Left lung (tissue), 4 donors: ENCODE measurements at regions not wholly inside any gene's neighbourhood (a gene's known extent, or its start where the extent isn't known, plus 50 kb on each side); places are given as distances from the start of the nearest gene placed in this dataset.
A peak's percentile ranks its signal among the peaks of the same experiment; 100 is the strongest.
"Not testable (repeated sequence)": the region's sequence is repeated elsewhere in the genome, so short reads cannot be mapped to it uniquely, and the experiment has no call there.

Experiments
- ATAC-seq: fragments of 200-7000 bp; cut with Tn5 transposase; one replicate; pipeline ENCODE4 v1.9.1; 2020; ENCODE audit warnings: moderate library complexity
- DNase-seq, 4 donors: peaks; one replicate each; pipeline ENCODE4 v3.0.0-alpha.2; 2013 to 2020
- H3K27ac ChIP-seq, 2 donors: fragments of 200-600 bp; sonication (generic) in 1 of 2; one replicate each; pipeline versions ENCODE4 v1.5.0 to v1.8.0; 2020 to 2021
- H3K27me3 ChIP-seq, 2 donors: fragments of 200-600 bp; sonication (generic) in 1 of 2; one replicate each; pipeline versions ENCODE4 v1.5.0 to v1.8.0; 2020 to 2021
- H3K36me3 ChIP-seq, 2 donors: fragments of 200-600 bp; sonication (generic) in 1 of 2; one replicate each; pipeline versions ENCODE4 v1.5.0 to v1.8.0; 2020 to 2021
- H3K4me1 ChIP-seq, 2 donors: fragments of 200-600 bp; one replicate each; pipeline ENCODE4 v1.8.0; 2021
- H3K4me3 ChIP-seq, 2 donors: fragments of 200-600 bp; sonication (generic) in 1 of 2; one replicate each; pipeline versions ENCODE4 v1.5.0 to v1.8.0; 2020 to 2021; ENCODE audit warnings: mild to moderate bottlenecking in 1 of 2
- H3K9me3 ChIP-seq, 2 donors: fragments of 200-600 bp; sonication (generic) in 1 of 2; one replicate each; pipeline versions ENCODE4 v1.5.0 to v1.8.0; 2020 to 2021
- intact Hi-C, 2 donors: fragments of 100-400 bp; cut with DNase I; formaldehyde crosslinking; loops; one replicate each; pipeline versions ENCODE4 v1.11.2 to v1.14.2; 2022
- TF ChIP-seq, protein P1 (sequence below), 2 donors: fragments of 200-600 bp; sonication (generic) in 1 of 2; IDR thresholded peaks; one replicate each; pipeline versions ENCODE4 v1.5.0 to v1.8.0; 2021; ENCODE audit warnings: antibody characterized with exemption in 2 of 2
- donor health status: DM: no; HTN: yes; CAD: no.
- donor health status: DM: no; HTN: no; CAD: no.

DNA sequence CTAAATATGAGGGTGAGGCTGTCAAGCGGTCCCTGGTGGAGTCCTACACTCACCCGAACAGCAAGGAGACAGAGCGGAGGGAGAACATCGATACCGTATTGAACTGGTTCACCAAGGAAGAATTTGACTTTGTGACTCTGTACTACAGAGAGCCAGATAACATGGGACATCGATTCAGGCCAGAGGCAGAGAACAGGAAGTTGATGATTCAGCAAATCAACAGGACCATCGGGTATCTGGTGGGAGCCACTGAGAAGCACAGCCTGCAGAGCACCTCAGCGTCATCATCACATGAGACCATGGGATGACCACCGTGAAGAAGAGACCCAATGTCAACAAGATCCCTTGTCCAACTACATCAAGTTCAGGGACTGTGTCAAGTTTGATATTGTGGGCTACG is 67.5 kb upstream of the ROPN1B start:
- H3K4me1 ChIP-seq, intact Hi-C loops, H3K9me3 ChIP-seq, DNase-seq, H3K4me3 ChIP-seq, ATAC-seq, H3K36me3 ChIP-seq, H3K27ac ChIP-seq, H3K27me3 ChIP-seq: not testable (repeated sequence)

DNA sequence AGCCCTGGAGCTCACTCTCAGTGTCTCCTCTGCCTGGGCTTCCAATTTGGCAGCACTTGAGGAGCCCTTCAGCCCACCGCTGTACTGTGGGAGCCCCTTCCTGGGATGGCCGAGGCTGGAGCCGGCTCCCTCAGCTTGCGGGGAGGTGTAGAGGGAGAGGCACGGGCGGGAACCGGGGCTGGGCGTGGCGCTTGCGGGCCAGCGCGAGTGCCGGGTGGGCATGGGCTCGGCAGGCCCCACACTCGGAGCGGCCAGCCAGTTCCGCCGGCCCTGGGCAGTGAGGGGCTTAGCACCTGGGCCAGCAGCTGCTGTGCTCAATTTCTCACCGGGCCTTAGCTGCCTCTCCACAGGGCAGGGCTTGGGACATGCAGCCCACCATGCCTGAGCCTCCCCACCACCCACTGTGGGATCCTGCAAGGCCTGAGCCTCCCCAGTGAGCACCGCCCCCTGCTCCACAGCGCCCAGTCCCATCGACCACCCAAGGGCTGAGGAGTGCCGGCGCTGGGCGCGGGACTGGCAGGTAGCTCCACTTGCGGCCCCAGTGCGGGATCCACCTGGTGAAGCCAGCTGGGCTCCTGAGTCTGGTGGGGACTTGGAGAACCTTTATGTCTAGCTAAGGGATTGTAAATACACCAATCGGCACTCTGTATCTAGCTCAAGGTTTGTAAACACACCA is 65.1 kb upstream of the ROPN1B start:
- H3K4me3 ChIP-seq, ATAC-seq, intact Hi-C loops, H3K27ac ChIP-seq, H3K9me3 ChIP-seq, H3K4me1 ChIP-seq, H3K36me3 ChIP-seq, H3K27me3 ChIP-seq: not testable (repeated sequence)
- DNase-seq = peak in 1 of 4 donors; percentile 74

DNA sequence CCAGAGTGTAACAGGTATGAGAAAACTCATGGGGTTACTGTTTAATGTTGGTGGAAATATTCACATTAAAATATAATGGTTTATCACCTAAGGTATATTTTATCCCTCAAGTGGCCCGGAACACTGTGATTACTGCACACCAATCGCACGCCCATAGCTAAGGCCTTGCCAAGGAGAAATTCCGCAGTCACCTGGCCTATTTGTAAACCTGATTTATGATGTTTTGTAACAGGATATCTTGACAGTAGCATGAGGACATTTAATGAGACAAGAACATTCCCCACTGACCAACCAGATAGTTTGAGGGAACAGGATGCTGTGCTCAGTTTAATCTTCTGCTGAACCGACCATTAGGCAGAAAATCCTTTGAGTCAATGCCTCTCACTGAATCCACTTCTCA is 61.7 kb upstream of the ROPN1B start:
- intact Hi-C loops, H3K9me3 ChIP-seq, H3K27ac ChIP-seq, DNase-seq, ATAC-seq, H3K27me3 ChIP-seq, H3K4me1 ChIP-seq, H3K4me3 ChIP-seq, H3K36me3 ChIP-seq: not testable (repeated sequence)

DNA sequence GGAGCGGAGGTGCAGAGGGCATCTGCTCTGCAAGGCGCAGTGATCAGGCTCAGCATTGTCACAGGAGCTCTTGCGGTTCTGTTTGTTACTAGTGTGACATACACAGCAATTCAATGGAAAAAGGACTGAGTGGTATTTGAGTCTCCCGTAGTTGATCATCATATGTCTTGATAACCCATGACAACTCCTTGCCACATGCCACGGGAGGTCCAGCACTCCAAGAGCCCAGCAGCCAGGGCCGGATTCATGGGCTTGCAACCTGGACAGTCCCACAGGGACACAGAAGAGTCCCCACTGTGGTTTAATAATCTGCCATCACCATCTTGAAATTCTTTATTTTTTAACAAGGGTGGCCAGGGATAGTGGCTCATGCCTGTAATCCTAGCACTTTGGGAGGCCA is 58.1 kb upstream of the ROPN1B start:
- H3K9me3 ChIP-seq, H3K36me3 ChIP-seq, H3K27ac ChIP-seq, ATAC-seq, H3K4me1 ChIP-seq, intact Hi-C loops, H3K27me3 ChIP-seq, H3K4me3 ChIP-seq, DNase-seq: not testable (repeated sequence)

DNA sequence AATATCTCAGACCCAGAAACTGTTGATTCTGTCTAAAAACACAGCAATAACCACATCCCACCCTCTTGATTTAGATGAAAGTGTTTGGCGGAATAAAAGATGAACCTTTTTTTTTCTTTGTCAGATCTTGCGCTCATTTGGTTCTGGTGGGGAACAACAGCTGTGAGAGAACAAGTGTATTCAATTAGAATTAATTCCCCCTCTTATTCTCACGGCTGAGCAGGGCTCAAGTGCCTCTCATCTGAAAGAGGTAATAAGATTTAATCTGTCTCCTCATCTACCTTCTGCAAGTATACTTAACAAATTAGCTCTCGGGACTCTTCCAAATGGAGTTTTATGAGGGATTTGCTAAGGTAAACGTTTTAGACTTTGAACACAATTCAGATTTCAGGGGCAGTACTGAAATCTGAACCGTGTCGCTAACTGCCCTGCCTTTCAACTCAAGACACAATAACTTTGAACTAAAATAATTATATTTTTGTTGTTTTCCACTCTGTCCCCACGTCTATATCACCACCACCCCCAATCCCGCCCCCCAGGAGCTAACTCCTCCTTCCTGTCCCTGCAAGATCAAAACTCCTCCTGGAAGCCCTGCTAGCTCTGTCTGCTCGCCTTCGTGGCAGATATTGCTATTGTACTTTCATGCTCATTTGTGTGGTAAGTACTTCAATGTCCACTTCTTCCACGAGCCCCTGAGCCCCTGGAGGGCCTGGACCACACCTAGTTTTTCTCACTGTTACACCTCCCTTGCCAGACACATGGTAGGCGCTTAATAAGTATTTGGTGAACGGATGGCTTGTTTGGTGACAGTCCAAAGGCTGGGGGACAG is 54.2 kb upstream of the ROPN1B start:
- peak overlapping the region; percentile 54 to 70 for H3K4me3 ChIP-seq
- H3K27ac ChIP-seq = peak overlapping the region; percentile 78 to 80
- H3K4me1 ChIP-seq, ATAC-seq, H3K27me3 ChIP-seq, intact Hi-C loops, H3K36me3 ChIP-seq, H3K9me3 ChIP-seq: not testable (repeated sequence)
- peak in 1 of 4 donors; percentile 17 for DNase-seq

DNA sequence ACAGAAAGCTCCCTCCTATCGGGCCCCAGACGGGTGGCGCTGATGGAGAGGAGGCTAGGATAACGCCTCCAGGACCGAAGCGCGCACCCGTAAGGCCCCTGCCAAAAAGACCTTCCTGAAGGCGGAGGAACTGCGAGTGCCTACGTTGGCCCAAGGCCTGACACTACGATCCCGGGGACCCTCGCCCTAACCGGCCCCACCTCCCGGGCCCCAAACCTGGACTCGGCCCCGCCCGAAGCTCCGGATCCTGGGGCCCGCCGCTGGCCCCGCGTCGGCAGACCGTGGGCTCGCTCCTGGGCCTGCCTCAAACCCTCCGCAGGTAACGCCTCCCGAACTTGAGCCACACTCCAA is 53.6 kb upstream of the ROPN1B start:
- Histone ChIP-seq H3K27ac (peak overlapping the region; percentile 78 to 80), H3K4me3 (peak overlapping the region; percentile 54 to 70)
- intact Hi-C loops, H3K36me3 ChIP-seq, H3K27me3 ChIP-seq, ATAC-seq, H3K4me1 ChIP-seq, H3K9me3 ChIP-seq: not testable (repeated sequence)
- peak in 1 of 4 donors; percentile 52 for DNase-seq

DNA sequence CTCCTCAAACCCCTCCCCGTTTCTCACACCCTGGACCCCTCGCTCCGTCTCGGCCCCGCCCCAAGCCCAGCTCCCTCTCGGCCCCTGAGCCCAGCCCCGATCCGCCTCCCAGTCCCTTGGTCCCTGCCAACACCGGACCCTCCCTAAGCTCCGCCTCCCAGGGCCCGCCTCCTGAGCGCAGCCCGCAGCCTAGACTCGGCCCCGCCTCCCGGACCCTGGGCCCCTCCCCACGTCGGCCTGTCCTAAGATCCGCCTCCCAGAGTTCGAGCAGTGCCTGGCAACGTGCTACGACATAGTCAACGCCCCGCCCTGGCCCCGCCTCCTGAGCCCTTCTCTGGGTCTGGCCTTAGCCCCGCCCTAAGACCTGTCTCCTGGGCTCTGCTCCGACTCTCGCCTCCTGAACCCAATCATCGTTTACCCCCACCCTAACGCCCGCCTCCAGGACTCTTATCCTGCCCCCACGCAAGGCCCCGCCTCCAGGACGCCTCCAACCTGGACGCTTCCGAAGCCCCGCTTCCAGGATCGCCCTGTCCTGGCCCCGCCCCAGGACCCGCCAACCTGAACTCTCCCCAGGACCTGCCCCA is 53.1 kb upstream of the ROPN1B start:
- Histone ChIP-seq H3K4me3 (peak overlapping the region; percentile 54 to 70), H3K27ac (peak overlapping the region; percentile 78 to 80)
- intact Hi-C loops, H3K9me3 ChIP-seq, H3K4me1 ChIP-seq, H3K27me3 ChIP-seq, H3K36me3 ChIP-seq: not testable (repeated sequence)
- DNase-seq = peak; percentile 97 to 100 (median 99)
- peak; percentile 86 for ATAC-seq

DNA sequence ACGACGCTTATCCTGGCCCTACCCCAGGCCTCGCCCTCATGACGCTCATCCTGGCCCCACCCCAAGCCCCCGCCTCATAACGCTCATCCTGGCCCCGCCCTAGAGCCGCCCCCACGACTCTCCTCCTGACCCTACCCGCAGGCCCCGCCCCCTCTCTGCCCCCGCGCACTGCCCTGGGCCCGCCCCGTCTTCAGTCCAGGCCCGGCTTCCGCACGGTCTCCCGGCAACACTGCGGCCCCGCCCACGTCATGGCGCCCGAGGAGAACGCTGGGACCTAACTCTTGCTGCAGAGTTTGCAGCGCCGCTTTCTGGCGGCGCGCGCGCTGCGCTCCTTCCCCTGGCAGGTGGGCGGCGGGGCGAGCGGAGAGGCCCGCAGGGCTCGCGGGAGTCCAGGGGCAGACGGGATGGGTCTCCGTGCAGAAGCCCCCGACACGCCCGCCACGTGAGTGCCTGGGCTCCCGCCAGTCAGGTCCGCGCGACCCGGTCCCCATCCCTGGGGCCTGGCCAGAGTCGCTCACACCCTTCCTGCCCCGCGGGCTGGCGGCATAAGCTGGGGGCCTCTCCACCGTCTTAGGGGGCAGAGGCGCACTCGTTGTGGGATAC is 52.5 kb upstream of the ROPN1B start:
- H3K27ac ChIP-seq = peak overlapping the region; percentile 65 to 88
- peaks cover 0 to 8% of the 10 kb centered on the region in 2 donors for H3K4me1 ChIP-seq
- H3K9me3 ChIP-seq = no peaks in the 10 kb centered on the region
- H3K36me3 ChIP-seq = no peaks in the 10 kb centered on the region
- DNase-seq (peak in 3 of 4 donors; percentile 90 to 99 (median 94)), ATAC-seq (peak; percentile 100)
- peak overlapping the region; percentile 58 to 70 for H3K4me3 ChIP-seq
- intact Hi-C loops = no loop called here
- TF ChIP-seq, protein P1, sequence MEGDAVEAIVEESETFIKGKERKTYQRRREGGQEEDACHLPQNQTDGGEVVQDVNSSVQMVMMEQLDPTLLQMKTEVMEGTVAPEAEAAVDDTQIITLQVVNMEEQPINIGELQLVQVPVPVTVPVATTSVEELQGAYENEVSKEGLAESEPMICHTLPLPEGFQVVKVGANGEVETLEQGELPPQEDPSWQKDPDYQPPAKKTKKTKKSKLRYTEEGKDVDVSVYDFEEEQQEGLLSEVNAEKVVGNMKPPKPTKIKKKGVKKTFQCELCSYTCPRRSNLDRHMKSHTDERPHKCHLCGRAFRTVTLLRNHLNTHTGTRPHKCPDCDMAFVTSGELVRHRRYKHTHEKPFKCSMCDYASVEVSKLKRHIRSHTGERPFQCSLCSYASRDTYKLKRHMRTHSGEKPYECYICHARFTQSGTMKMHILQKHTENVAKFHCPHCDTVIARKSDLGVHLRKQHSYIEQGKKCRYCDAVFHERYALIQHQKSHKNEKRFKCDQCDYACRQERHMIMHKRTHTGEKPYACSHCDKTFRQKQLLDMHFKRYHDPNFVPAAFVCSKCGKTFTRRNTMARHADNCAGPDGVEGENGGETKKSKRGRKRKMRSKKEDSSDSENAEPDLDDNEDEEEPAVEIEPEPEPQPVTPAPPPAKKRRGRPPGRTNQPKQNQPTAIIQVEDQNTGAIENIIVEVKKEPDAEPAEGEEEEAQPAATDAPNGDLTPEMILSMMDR (IDR thresholded peaks at IDR 0.05) = no peak
- no peaks in the 10 kb centered on the region for H3K27me3 ChIP-seq

DNA sequence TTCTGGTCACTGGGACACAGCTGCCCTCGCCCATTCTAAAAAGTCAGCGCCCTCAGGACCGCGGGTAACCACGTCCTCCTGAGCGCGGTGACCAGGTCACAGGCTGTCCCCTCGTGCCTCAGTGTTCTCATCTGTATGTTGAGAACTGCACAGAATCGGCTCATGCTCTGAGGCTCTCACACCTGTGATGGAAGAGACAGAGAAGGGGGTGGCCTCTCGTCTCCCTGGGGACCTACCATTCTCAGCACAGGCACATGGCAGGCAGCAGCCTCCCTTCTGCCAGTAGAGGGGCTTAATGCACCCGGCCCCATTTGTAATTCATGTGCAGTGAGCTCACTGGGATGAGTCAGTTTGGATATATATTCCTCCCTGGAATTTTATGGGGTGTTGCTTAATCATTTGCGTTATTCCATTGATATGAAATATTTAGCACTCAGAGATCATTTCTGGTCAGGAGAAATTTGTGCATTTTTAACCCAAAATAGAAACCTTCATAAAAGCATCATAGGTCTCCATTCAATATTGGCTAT is 51.9 kb upstream of the ROPN1B start:
- H3K9me3 ChIP-seq, intact Hi-C loops, H3K27me3 ChIP-seq, ATAC-seq, H3K4me1 ChIP-seq, H3K36me3 ChIP-seq: not testable (repeated sequence)
- peak in 2 of 4 donors; percentile 13 to 44 for DNase-seq
- Histone ChIP-seq H3K27ac (peak overlapping the region; percentile 65 to 88), H3K4me3 (peak overlapping the region; percentile 58 to 70)

DNA sequence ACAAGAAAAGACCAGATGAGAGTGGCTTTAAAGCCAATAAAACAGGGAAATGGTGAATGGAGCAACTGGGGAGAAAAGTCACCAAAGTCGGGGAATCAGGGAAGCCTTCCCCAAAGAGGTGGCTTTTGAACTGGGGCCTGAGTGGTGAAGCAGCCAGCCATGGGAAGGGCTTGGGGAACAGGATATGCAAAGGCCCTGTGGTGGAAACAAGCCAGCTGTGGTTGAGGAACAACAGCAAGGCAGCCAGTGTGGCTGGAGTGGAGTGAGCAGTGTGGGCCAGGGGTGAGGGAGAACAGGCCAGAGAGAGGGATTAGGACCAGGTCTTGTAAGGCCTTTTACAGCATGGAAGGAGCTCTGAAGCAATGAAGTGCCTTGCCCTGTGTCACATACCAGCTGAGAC is 51.0 kb upstream of the ROPN1B start:
- DNase-seq, intact Hi-C loops, H3K4me3 ChIP-seq, H3K27ac ChIP-seq, H3K4me1 ChIP-seq, H3K27me3 ChIP-seq, H3K36me3 ChIP-seq, H3K9me3 ChIP-seq, ATAC-seq: not testable (repeated sequence)

DNA sequence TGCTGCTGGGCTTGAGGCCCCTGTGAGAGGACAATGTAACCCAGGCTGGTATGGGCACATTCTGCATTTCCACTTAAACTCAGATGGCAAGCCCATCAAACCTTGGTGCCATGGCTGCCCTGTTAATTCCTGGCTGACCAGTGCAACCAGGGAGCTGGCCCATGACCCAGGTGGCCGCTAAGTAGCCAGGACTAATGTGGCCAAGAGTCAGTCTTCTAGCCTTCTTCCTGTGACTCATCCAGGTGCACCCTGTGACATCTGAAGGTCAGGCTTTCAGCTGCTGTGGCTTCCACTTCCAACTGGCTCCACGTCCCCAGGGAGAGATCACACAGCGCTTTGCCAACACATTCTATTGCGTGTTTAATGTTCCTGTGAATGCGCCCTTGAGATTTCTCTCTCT is 50.5 kb upstream of the ROPN1B start:
- intact Hi-C loops, H3K9me3 ChIP-seq, H3K27me3 ChIP-seq, ATAC-seq, H3K27ac ChIP-seq, H3K4me3 ChIP-seq, DNase-seq, H3K4me1 ChIP-seq, H3K36me3 ChIP-seq: not testable (repeated sequence)

DNA sequence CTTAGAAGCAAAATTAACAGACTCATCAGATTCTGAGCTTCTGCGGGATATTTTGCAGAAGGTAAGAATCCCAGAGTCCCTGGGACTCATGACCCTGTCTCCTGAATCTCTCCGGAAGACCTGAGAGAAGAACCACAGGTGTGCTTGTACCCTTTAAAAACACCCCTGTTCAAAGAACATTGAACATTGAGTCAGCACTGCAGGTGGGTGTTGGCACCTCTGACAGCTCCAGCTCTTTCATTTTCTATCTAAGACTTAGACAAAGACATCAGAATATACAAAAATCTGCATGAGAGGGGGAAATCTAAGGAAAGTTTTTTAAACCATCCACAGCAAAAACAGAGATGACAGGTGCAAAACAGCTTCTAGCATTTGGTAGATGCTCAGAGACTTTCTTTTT is 50.1 kb upstream of the ROPN1B start:
- H3K27ac ChIP-seq, H3K36me3 ChIP-seq, H3K27me3 ChIP-seq, H3K9me3 ChIP-seq, H3K4me1 ChIP-seq, DNase-seq, H3K4me3 ChIP-seq, intact Hi-C loops, ATAC-seq: not testable (repeated sequence)
